Neural cell (in vitro differentiated cells): ENCODE measurements at regions not wholly inside any gene's neighbourhood (a gene's known extent, or its start where the extent isn't known, plus 50 kb on each side); places are given as distances from the start of the nearest gene placed in this dataset.

Source experiments
- H2AFZ ChIP-seq: fragments of 200-600, 300-800 bp; sonication (generic), shearing (Covaris generic); 2 replicates; pipeline ENCODE4 v1.6.0; 2014; ENCODE audit warnings: low read depth, mild to moderate bottlenecking, antibody characterized with exemption, low read length, moderate library complexity
- H3F3A ChIP-seq: fragments of 200-600 bp; shearing (Covaris generic); 2 replicates; pipeline ENCODE4 v1.6.1; 2016; ENCODE audit warnings: mild to moderate bottlenecking, moderate library complexity, mixed read lengths, antibody characterized with exemption, low read length; ENCODE audit not compliant: insufficient read depth, poor library complexity, severe bottlenecking
- H3K27ac ChIP-seq: fragments of 200-600, 300-800 bp; sonication (generic), shearing (Covaris generic); 2 replicates; pipeline ENCODE4 v1.5.1; 2014; ENCODE audit warnings: mild to moderate bottlenecking, low read length, moderate library complexity
- H3K27me3 ChIP-seq: fragments of 300-800, 200-600 bp; sonication (generic), shearing (Covaris generic); 2 replicates; pipeline ENCODE4 v1.6.0; 2014; ENCODE audit warnings: mild to moderate bottlenecking, low read depth, low read length, moderate library complexity; ENCODE audit not compliant: insufficient read depth
- H3K36me3 ChIP-seq: fragments of 300-800, 200-600 bp; sonication (generic), shearing (Covaris generic); 2 replicates; pipeline ENCODE4 v1.5.1; 2014; ENCODE audit warnings: mild to moderate bottlenecking, antibody characterized with exemption, low read length, moderate library complexity; ENCODE audit not compliant: insufficient read depth
- H3K4me2 ChIP-seq: fragments of 300-800, 200-600 bp; sonication (generic), shearing (Covaris generic); 2 replicates; pipeline ENCODE4 v1.6.0; 2014; ENCODE audit warnings: mild to moderate bottlenecking, low read length
- H3K4me3 ChIP-seq: fragments of 300-800, 200-600 bp; sonication (generic), shearing (Covaris generic); 2 replicates; pipeline ENCODE4 v1.5.1; 2014; ENCODE audit warnings: mild to moderate bottlenecking, low read length, moderate library complexity
- H3K79me2 ChIP-seq: fragments of 200-600 bp; shearing (Covaris generic); replicated peaks from 2 replicates; pipeline ENCODE4 v1.6.0; 2014; ENCODE audit warnings: mild to moderate bottlenecking, low read length, moderate library complexity; ENCODE audit not compliant: insufficient read depth
- H3K9ac ChIP-seq: fragments of 300-800, 200-600 bp; sonication (generic), shearing (Covaris generic); 2 replicates; pipeline ENCODE4 v1.6.1; 2016; ENCODE audit warnings: mild to moderate bottlenecking, low read length, mixed read lengths
- H3K9me2 ChIP-seq: fragments of 200-600 bp; shearing (Covaris generic); 2 replicates; pipeline ENCODE4 v1.6.1; 2016; ENCODE audit warnings: mild to moderate bottlenecking, low read length, mixed read lengths; ENCODE audit not compliant: insufficient read depth
- H3K9me3 ChIP-seq: fragments of 200-600, 300-800 bp; sonication (generic), shearing (Covaris generic); 2 replicates; pipeline ENCODE4 v1.6.1; 2016; ENCODE audit warnings: mild to moderate bottlenecking, mixed run types, low read length, moderate library complexity, mixed read lengths
- H4K20me1 ChIP-seq: fragments of 200-600 bp; shearing (Covaris generic); 2 replicates; pipeline ENCODE4 v1.6.1; 2016; ENCODE audit warnings: mild to moderate bottlenecking, mixed run types; ENCODE audit not compliant: insufficient read depth
- CTCF ChIP-seq: fragments of 450-650 bp; IDR thresholded peaks from 2 replicates; pipeline ENCODE4 v1.5.1; 2014; ENCODE audit warnings: antibody characterized with exemption, mild to moderate bottlenecking, moderate library complexity; ENCODE audit not compliant: poor library complexity, severe bottlenecking
- EP300 ChIP-seq: fragments of 450-650 bp; conservative IDR thresholded peaks from 2 replicates; pipeline ENCODE4 v1.6.1; 2014; ENCODE audit warnings: antibody characterized with exemption, mild to moderate bottlenecking, moderate library complexity; ENCODE audit not compliant: poor library complexity, severe bottlenecking
- EZH2 ChIP-seq: fragments of 200-600, 300-800 bp; shearing (Covaris generic), sonication (generic); IDR thresholded peaks from 2 replicates; pipeline ENCODE4 v1.6.1; 2014; ENCODE audit warnings: antibody characterized with exemption, low read length, borderline replicate concordance, mild to moderate bottlenecking; ENCODE audit not compliant: insufficient read depth, poor library complexity, severe bottlenecking
- MXI1 ChIP-seq: fragments of 450-650 bp; conservative IDR thresholded peaks from 2 replicates; pipeline ENCODE4 v1.6.1; 2014; ENCODE audit warnings: antibody characterized with exemption, mild to moderate bottlenecking; ENCODE audit not compliant: poor library complexity, severe bottlenecking
- POLR2AphosphoS5 ChIP-seq: IDR thresholded peaks from 2 replicates; pipeline ENCODE4 v1.6.1; 2012
- RAD21 ChIP-seq: fragments of 450-650 bp; conservative IDR thresholded peaks from 2 replicates; pipeline ENCODE4 v1.6.1; 2014; ENCODE audit warnings: antibody characterized with exemption, mild to moderate bottlenecking, moderate library complexity
- REST ChIP-seq: IDR thresholded peaks from 2 replicates; pipeline ENCODE4 v1.6.1; 2012; ENCODE audit warnings: borderline replicate concordance
- SMC3 ChIP-seq: fragments of 450-650 bp; conservative IDR thresholded peaks from 2 replicates; pipeline ENCODE4 v1.6.1; 2014; ENCODE audit warnings: antibody characterized with exemption, mild to moderate bottlenecking, moderate library complexity; ENCODE audit not compliant: poor library complexity
- TAF1 ChIP-seq: IDR thresholded peaks from 2 replicates; pipeline ENCODE4 v1.6.1; 2012; ENCODE audit warnings: low read depth

GRCh38 chr2:23091019-23091418, 294.0 kb upstream of the KLHL29 start:
- H3K27me3 ChIP-seq, result no peaks in the 10 kb centered on the region
- H3K36me3 ChIP-seq, result no peaks in the 10 kb centered on the region
- H3K4me2 ChIP-seq, result no peak overlapping the region
- H3K9me3 ChIP-seq, result no peaks in the 10 kb centered on the region
- H2AFZ ChIP-seq, result no peak overlapping the region
- H3K9me2 ChIP-seq, result no peaks in the 10 kb centered on the region
- no peak overlapping the region for H3K27ac ChIP-seq
- no peak overlapping the region for H3K4me3 ChIP-seq
- H3K79me2 ChIP-seq, result no peaks in the 10 kb centered on the region
- H3K9ac ChIP-seq, result no peak overlapping the region
- TF ChIP-seq CTCF (no peak), POLR2AphosphoS5 (no peak), MXI1 (no peak), RAD21 (no peak), SMC3 (no peak), EZH2 (no peak), EP300 (no peak), REST (no peak), TAF1 (no peak)
- no peaks in the 10 kb centered on the region for H3F3A ChIP-seq
- H4K20me1 ChIP-seq, result no peaks in the 10 kb centered on the region

GRCh38 chr2:23091900-23092299, 293.1 kb upstream of the KLHL29 start:
- no peak for TF ChIP-seq SMC3
- TF ChIP-seq REST, result no peak
- TF ChIP-seq POLR2AphosphoS5, result no peak
- Histone ChIP-seq H3K4me3 (no peak overlapping the region), H3K9ac (no peak overlapping the region), H2AFZ (no peak overlapping the region), H3K36me3 (no peaks in the 10 kb centered on the region), H3F3A (no peaks in the 10 kb centered on the region), H3K9me3 (no peaks in the 10 kb centered on the region), H3K27ac (no peak overlapping the region), H3K9me2 (no peaks in the 10 kb centered on the region), H3K27me3 (no peaks in the 10 kb centered on the region), H3K4me2 (no peak overlapping the region), H3K79me2 (no peaks in the 10 kb centered on the region), H4K20me1 (no peaks in the 10 kb centered on the region)
